ENCODE measurements at regions not wholly inside any gene's neighbourhood (a gene's known extent, or its start where the extent isn't known, plus 50 kb on each side); places are given as distances from the start of the nearest gene placed in this dataset.
"Not testable (repeated sequence)": the region's sequence is repeated elsewhere in the genome, so short reads cannot be mapped to it uniquely, and the experiment has no call there.

GRCh38 chr10:107554333-107554732, 389.8 kb upstream of the SORCS1 start:
- ATAC-seq, result no peak

DNA sequence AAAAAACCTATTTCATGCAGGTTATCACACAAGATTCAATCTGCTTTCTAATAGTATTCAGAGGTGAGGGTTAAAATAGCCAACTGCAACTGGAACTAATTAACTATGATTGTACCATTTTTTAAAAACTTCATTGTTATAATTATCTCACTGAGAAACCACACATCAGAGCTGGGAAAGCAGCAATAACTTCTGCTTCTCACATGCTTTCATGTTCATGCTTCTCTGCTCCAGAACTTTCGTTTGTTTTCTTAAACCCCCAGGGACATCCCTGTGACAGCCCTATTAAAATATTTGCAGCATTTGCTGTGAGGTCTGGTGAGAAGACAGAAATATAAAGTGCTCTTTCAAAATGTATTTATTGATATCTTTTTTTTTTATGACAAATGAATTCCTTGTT, 389.0 kb upstream of the SORCS1 start:
- no peak for ATAC-seq

GRCh38 chr10:107552963-107553362, 388.5 kb upstream of the SORCS1 start:
- no peak for ATAC-seq

DNA sequence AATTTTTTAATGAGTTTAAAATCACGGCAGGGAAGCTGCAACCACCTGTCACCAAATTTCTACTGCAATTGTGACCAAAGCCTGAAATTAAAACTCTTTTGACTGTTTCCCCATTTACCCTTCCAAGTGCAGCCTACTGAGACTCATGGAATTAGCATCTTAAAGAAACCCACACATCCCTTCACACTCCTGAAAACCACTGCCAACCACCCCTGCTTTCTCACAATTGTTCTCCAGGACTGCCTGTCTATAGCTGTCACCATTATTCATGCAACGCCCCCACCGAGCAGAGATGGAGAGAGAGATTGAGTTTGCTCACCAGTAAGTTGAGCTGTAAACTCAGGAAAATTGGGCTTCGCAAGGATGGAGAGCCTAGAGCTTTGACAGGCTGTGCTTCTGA, 383.8 kb upstream of the SORCS1 start:
- no peak for ATAC-seq

GRCh38 chr10:107546986-107547385, 382.5 kb upstream of the SORCS1 start:
- ATAC-seq, result no peak

GRCh38 chr10:107546284-107546683, 381.8 kb upstream of the SORCS1 start:
- no peak for ATAC-seq

DNA sequence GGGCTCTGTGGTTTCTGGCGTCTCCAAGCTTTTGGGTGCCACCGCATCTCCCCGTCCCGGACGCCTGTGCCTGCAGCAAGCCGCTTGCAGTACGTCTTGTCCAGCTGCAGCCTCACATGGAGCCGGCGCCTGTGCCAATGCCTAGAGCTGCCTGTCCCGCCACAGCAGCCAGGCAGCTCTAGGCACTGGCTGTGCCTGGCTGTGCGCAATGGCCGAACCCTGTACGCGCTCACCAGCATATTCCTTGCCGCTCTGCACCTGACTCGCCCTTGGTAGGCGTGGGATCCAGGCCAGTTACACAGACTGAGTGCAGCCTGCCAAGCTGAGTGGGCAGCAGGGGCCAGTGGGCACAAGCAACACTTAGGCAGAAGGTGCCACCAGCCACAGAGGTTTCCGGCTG, 381.2 kb upstream of the SORCS1 start:
- no peak for ATAC-seq

DNA sequence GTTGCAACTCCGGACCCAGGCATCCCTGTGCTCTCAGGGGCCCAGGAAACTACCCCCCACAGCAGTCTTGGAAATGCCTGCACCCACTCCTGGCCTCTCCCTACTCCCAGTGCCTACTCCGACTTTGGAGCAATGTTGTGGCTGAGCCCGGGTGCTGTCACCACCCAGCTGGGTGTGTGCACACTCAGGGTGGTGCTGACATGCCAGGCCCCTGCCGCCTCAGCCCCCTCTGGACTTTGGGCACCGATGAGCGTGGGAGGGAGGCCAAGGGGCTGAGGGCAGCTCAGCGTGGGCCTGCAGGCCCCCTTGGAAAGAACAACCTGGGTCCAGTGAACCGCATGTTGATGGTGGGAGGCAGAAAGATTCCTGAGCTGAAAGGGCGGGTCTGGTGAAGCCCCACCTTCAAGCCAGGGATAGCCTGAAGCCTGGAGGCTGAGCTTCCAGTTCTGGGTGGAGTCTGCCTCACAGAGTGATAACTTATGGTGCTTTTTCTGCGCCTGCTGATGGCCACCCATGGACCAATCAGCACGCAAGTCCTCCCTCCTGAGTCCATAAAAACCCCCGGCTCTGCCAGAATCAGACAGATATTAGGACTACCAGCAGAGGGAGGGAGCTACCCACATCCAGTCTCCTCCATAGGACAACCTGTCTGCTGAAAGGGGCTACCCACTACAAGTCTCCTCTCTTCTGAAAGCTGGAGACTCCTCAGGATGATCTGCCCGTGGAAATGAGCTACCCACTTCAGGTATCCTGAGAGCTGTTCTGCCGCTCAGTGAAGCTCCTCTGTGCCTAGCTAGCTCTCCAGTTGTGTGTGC, 380.4 kb upstream of the SORCS1 start:
- peak; percentile 22 for ATAC-seq

DNA sequence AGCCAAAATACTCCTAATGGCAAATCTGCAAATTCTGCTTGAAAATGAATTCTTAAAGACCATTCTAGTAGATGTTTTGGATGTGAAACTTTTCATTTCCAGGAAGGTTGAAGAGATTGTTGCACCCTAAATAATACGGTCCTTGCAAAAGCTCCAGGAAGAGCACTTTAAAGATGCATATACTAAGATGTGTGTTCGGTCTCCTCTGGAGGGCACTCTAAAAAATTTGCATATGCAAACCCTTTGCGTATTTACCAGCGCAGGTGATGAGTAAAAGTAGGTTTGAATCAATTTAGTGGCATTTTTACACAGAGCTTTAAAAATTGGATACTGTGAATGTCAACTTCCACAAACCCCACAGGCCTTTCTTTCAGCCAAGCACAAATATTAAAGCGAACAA, 378.1 kb upstream of the SORCS1 start:
- ATAC-seq, result no peak

DNA sequence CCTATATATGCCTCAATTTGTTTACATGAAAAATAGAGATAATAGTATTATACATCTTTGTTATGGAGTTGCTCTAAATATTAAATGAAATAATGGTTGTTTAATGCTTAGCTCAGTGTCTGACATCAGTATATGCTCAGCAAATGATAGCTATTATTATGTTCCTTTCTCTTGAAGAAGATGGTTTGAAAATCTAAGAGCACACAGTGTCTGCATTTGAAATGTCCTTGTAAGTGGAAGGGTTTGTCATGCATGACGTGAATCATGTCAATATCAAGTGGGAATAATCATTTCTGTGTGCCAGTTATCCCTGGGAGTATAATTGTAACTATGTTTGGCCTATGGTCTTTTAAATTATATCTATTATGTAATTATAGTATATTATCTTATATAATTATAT, 377.5 kb upstream of the SORCS1 start:
- no peak for ATAC-seq

- no peak for ATAC-seq
Observed at GRCh38 chr10:107540981-107541380, 376.5 kb upstream of the SORCS1 start.

DNA sequence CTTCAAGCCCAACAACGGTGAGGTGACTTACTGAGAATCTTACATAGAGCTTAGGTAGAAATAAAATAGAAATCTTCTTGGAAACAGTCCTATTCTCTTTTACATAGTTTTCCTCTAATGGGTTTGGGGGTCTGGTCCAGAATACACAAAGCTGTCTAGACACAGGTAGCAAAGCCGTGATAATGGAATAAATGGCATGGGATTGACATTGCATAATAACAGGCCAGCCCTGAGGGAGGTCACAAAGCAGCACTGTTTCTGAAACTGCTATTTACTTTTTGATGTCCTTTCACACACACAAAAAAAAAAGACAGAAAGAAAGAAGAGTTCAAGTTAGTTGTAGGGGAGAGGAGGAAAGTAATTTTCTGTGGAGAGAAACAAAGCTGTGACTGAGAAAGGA, 364.8 kb upstream of the SORCS1 start:
- ATAC-seq, result no peak

DNA sequence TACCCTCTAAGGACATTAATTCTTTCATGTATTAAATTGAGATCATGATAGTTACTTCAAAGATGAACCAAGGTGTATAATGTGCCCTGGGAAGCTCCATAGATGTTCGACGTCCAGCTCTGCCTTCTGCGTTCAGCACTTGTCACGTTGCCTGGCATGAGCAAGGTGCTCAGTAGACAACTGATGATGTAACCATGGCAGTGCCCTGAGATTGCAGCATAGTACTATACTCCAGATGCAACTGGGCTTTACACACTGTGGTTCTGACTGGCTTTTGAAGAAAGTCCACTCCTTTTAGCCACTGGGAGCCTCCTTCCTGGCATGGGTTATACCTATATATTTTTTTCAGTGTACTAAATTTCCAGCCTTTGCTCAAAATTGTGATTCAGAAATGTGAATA, 355.8 kb upstream of the SORCS1 start:
- no peak for ATAC-seq

GRCh38 chr10:107517811-107518210, 353.3 kb upstream of the SORCS1 start:
- ATAC-seq, result no peak

GRCh38 chr10:107516349-107516748, 351.8 kb upstream of the SORCS1 start:
- no peak for ATAC-seq

DNA sequence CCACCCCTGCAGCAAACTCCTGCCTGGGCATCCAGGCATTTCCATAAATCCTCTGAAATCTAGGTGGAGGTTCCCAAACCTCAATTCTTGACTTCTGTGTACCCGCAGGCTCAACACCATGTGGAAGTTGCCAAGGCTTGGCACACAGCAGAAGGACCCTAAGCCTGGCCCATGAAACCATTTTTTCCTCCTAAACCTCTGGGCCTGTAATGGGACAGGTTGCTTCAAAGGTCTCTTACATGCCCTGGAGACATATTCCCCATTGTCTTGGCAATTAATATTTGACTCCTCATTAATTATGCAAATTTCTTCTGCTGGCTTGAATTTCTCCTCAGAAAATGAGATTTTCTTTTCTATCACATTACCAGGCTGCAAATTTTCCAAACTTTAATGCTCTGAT, 339.5 kb upstream of the SORCS1 start:
- not testable (repeated sequence) for ATAC-seq

DNA sequence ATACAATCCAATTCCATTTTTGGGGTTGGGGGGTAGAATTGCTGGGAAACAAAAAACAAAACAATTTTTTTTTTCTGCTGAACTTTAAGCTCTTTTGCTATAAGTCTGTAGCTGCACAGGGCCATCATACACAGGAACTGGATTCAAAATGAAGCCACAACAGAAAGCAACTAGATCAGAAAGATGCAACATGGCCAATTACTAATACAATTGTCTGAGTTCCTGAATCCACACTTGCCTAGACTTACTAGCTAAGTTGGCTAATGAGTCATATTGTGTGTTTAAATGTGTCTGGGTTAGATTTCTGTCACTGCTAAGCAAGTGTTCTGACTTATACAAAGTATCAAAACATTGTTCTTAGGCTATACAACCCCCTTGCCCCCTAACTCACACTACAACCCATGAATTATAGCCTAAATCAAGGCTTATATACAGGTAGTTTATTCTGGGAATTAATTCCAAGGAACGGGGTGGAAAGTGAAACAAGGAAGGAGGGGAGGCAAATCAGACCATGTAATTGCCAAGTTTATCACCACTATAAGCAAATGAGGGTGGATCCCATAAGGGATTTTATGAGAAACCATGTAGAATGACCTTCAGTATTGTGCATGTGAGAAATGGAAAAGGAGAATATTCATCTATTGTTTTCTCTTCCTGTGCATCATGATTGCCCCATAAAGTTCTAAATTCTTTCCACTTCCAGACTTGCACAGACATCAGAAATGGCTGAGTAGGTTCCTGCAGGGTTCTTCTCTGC, 337.9 kb upstream of the SORCS1 start:
- no peak for ATAC-seq

- ATAC-seq, result no peak
Observed at GRCh38 chr10:107498983-107499382, 334.5 kb upstream of the SORCS1 start.

- no peak for ATAC-seq
Observed at GRCh38 chr10:107497024-107497423, 332.5 kb upstream of the SORCS1 start.

- no peak for ATAC-seq
Observed at GRCh38 chr10:107496594-107496993, 332.1 kb upstream of the SORCS1 start.

- ATAC-seq, result no peak
Observed at GRCh38 chr10:107492389-107492788, 327.9 kb upstream of the SORCS1 start.

DNA sequence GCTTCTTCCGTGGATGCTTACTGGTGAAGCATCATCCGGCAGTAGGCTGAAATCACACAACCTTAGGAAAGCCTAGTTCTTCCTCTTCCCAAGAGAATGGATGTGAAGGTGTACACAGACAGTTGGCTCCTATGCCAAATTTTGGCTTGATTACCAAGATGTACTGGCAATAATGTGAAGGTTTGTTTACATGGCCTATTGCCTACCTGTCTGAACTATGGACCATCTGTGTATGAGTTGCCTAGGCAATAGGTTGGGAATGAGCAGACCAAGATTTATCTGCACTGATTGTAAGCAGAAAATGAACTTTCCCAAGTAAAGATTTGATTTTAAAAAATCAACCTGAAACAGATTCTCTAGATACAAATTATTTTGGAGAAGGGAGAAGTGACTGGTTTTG, 325.9 kb upstream of the SORCS1 start:
- no peak for ATAC-seq

DNA sequence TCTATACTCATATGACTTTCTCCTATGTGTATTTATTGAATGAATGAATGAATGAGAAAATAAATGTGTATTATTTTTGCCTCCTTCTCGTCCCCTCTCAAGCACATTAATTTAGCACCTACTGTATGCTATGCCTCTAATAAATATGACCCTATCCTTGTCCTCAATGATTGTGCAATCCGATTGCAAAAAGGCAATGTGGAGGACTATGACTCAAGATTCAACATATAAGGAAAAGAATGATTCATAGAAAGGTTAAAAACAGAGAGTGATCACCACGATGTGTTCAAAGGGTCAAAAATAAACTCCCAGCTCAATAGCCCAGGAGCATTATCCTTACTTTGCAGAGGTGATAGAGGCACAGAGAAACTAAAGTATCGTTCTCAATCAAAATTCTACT, 322.8 kb upstream of the SORCS1 start:
- no peak for ATAC-seq

GRCh38 chr10:107485019-107485418, 320.5 kb upstream of the SORCS1 start:
- ATAC-seq, result no peak
